ENCODE measurements at regions not wholly inside any gene's neighbourhood (a gene's known extent, or its start where the extent isn't known, plus 50 kb on each side); places are given as distances from the start of the nearest gene placed in this dataset.

GRCh38 chr13:58043971-58044370, 412.4 kb downstream of the PCDH17 start:
- no peaks in the 10 kb centered on the region for H3K9me3 ChIP-seq (ENCODE audit: low read length)
- H3K4me2 ChIP-seq (ENCODE audit: low read length): no peak overlapping the region
- TF ChIP-seq REST (IDR thresholded peaks at IDR 0.05; ENCODE audit: borderline replicate concordance) (no peak), EP300 (conservative IDR thresholded peaks at IDR 0.05; ENCODE audit: poor library complexity, severe bottlenecking) (no peak), POLR2AphosphoS5 (IDR thresholded peaks at IDR 0.05) (no peak), SMC3 (conservative IDR thresholded peaks at IDR 0.05; ENCODE audit: poor library complexity) (no peak), TAF1 (IDR thresholded peaks at IDR 0.05; ENCODE audit: low read depth) (no peak)
- H3K36me3 ChIP-seq (ENCODE audit: insufficient read depth, low read length): no peaks in the 10 kb centered on the region
- H3K27ac ChIP-seq (ENCODE audit: low read length): no peak overlapping the region
- no peak overlapping the region for H2AFZ ChIP-seq (ENCODE audit: low read depth, low read length)
- no peaks in the 10 kb centered on the region for H3F3A ChIP-seq (ENCODE audit: insufficient read depth, low read length, poor library complexity, severe bottlenecking)
- H3K27me3 ChIP-seq (ENCODE audit: insufficient read depth, low read depth, low read length): no peaks in the 10 kb centered on the region
- H3K4me3 ChIP-seq (ENCODE audit: low read length): no peak overlapping the region
- no peak overlapping the region for H3K9ac ChIP-seq (ENCODE audit: low read length)
- no peaks in the 10 kb centered on the region for H3K79me2 ChIP-seq (replicated peaks; ENCODE audit: insufficient read depth, low read length)
- H3K9me2 ChIP-seq (ENCODE audit: insufficient read depth, low read length): no peaks in the 10 kb centered on the region
- no peaks in the 10 kb centered on the region for H4K20me1 ChIP-seq (ENCODE audit: insufficient read depth)

GRCh38 chr13:58048670-58049069, 417.1 kb downstream of the PCDH17 start:
- Histone ChIP-seq H3K36me3 (ENCODE audit: insufficient read depth, low read length) (no peaks in the 10 kb centered on the region), H3K79me2 (replicated peaks; ENCODE audit: insufficient read depth, low read length) (no peaks in the 10 kb centered on the region), H3K9me3 (ENCODE audit: low read length) (no peaks in the 10 kb centered on the region), H2AFZ (ENCODE audit: low read depth, low read length) (no peak overlapping the region), H3K4me2 (ENCODE audit: low read length) (no peak overlapping the region), H3K27ac (ENCODE audit: low read length) (no peak overlapping the region), H3K27me3 (ENCODE audit: insufficient read depth, low read depth, low read length) (no peaks in the 10 kb centered on the region), H3K4me3 (ENCODE audit: low read length) (no peak overlapping the region), H3F3A (ENCODE audit: insufficient read depth, low read length, poor library complexity, severe bottlenecking) (no peaks in the 10 kb centered on the region), H3K9me2 (ENCODE audit: insufficient read depth, low read length) (no peaks in the 10 kb centered on the region), H3K9ac (ENCODE audit: low read length) (no peak overlapping the region), H4K20me1 (ENCODE audit: insufficient read depth) (no peaks in the 10 kb centered on the region)
- no peak for TF ChIP-seq EZH2 (IDR thresholded peaks at IDR 0.05; ENCODE audit: borderline replicate concordance, insufficient read depth, low read length, poor library complexity, severe bottlenecking)
- TF ChIP-seq MXI1 (conservative IDR thresholded peaks at IDR 0.05; ENCODE audit: poor library complexity, severe bottlenecking): no peak
- TF ChIP-seq POLR2AphosphoS5 (IDR thresholded peaks at IDR 0.05): no peak
- no peak for TF ChIP-seq REST (IDR thresholded peaks at IDR 0.05; ENCODE audit: borderline replicate concordance)
- TF ChIP-seq SMC3 (conservative IDR thresholded peaks at IDR 0.05; ENCODE audit: poor library complexity): no peak
- TF ChIP-seq CTCF (IDR thresholded peaks at IDR 0.05; ENCODE audit: poor library complexity, severe bottlenecking): no peak
- TF ChIP-seq TAF1 (IDR thresholded peaks at IDR 0.05; ENCODE audit: low read depth): no peak
- no peak for TF ChIP-seq EP300 (conservative IDR thresholded peaks at IDR 0.05; ENCODE audit: poor library complexity, severe bottlenecking)
- no peak for TF ChIP-seq RAD21 (conservative IDR thresholded peaks at IDR 0.05)
